ENCODE measurements at regions not wholly inside any gene's neighbourhood (a gene's known extent, or its start where the extent isn't known, plus 50 kb on each side); places are given as distances from the start of the nearest gene placed in this dataset.
"Not testable (repeated sequence)": the region's sequence is repeated elsewhere in the genome, so short reads cannot be mapped to it uniquely, and the experiment has no call there.

- no peak overlapping the region for H3K27ac Mint-ChIP-seq
- no peaks in the 10 kb centered on the region for H3K4me1 Mint-ChIP-seq
- H3K9me3 Mint-ChIP-seq, result peaks cover 0 to 6% (median under 1%) of the 10 kb centered on the region in 6 donors
- no peaks in the 10 kb centered on the region for H3K36me3 Mint-ChIP-seq
- no peak overlapping the region for H3K4me3 Mint-ChIP-seq
- no peak for DNase-seq
- no peaks in the 10 kb centered on the region for H3K27me3 Mint-ChIP-seq (ENCODE audit: low read depth in 3 of 3)
Observed at GRCh38 chr12:73629171-73629570, 908.5 kb upstream of the ATXN7L3B start.

- Mint-ChIP-seq H3K9me3 (peaks cover 0 to 6% (median 2%) of the 10 kb centered on the region in 6 donors), H3K4me1 (no peaks in the 10 kb centered on the region), H3K27ac (no peak overlapping the region), H3K36me3 (no peaks in the 10 kb centered on the region), H3K4me3 (no peak overlapping the region), H3K27me3 (ENCODE audit: low read depth in 3 of 3) (no peaks in the 10 kb centered on the region)
- no peak for DNase-seq
Observed at GRCh38 chr12:73629893-73630831, 907.5 kb upstream of the ATXN7L3B start.

DNA sequence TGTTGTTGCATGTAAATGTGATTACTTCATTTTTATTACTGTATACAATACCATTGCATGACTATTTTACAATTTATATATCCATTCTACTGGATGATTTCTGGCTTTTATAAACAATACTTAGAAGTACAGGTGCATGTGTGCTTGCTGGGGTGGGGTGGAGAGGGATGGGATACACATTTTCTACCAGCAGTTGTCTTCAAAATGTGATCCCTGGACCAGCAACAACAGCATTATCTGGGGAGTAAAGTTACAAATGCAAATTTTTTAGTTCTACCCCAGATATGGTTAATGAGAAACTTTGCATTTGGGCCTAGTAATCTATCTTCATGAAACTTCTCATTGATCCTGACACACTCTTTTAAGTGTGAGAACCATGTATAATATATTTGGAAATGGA, 905.4 kb upstream of the ATXN7L3B start:
- Mint-ChIP-seq H3K4me1 (no peaks in the 10 kb centered on the region), H3K36me3 (no peaks in the 10 kb centered on the region), H3K4me3 (no peak overlapping the region), H3K9me3 (peaks cover 0 to 16% (median 8%) of the 10 kb centered on the region in 6 donors), H3K27me3 (ENCODE audit: low read depth in 3 of 3) (no peaks in the 10 kb centered on the region), H3K27ac (no peak overlapping the region)
- no peak for DNase-seq

GRCh38 chr12:73632661-73633060, 905.0 kb upstream of the ATXN7L3B start:
- Mint-ChIP-seq H3K27ac (no peak overlapping the region), H3K36me3 (no peaks in the 10 kb centered on the region), H3K4me1 (no peaks in the 10 kb centered on the region), H3K27me3 (ENCODE audit: low read depth in 3 of 3) (no peaks in the 10 kb centered on the region), H3K4me3 (no peak overlapping the region), H3K9me3 (peaks cover 3 to 16% (median 9%) of the 10 kb centered on the region in 6 donors)
- DNase-seq, result no peak

GRCh38 chr12:73639397-73639796, 898.2 kb upstream of the ATXN7L3B start:
- not testable (repeated sequence) for H3K27me3 Mint-ChIP-seq (ENCODE audit: low read depth in 3 of 3); H3K4me1 Mint-ChIP-seq; DNase-seq; H3K27ac Mint-ChIP-seq; H3K4me3 Mint-ChIP-seq; H3K36me3 Mint-ChIP-seq
- H3K9me3 Mint-ChIP-seq, result peaks cover 7 to 27% (median 21%) of the 10 kb centered on the region in 6 donors

DNA sequence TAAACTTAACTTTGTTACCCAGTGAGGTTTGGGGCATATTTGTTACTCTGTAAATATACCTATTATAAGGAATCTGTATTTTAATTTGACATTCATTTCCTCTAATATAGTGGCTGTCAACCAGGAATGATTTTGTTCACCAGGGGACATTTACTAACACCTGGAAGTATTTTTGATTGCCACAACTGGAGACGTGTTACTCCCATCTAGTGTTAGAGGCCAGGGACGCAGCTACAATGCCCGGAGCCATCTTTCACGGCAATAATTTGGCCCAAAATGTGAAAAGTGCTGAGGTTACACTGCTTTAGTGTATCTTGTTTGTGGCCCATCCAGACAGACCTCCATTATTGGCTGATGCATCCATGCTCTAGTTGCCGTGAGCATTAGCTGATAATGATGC, 881.3 kb upstream of the ATXN7L3B start:
- Mint-ChIP-seq H3K9me3 (peaks cover 4 to 31% (median 11%) of the 10 kb centered on the region in 6 donors), H3K4me1 (no peaks in the 10 kb centered on the region)

GRCh38 chr12:73659802-73660201, 877.8 kb upstream of the ATXN7L3B start:
- Mint-ChIP-seq H3K27me3 (ENCODE audit: low read depth in 3 of 3) (peaks cover 0 to 2% (median 2%) of the 10 kb centered on the region in 3 donors), H3K9me3 (peaks cover 5 to 18% (median 10%) of the 10 kb centered on the region in 6 donors), H3K36me3 (no peaks in the 10 kb centered on the region), H3K4me3 (no peak overlapping the region), H3K4me1 (no peaks in the 10 kb centered on the region), H3K27ac (no peak overlapping the region)
- DNase-seq, result no peak

More for the DNA sequence above, 881.3 kb upstream of the ATXN7L3B start:
- Mint-ChIP-seq H3K4me3 (no peak overlapping the region), H3K27ac (no peak overlapping the region), H3K36me3 (no peaks in the 10 kb centered on the region), H3K27me3 (ENCODE audit: low read depth in 3 of 3) (peaks cover 0 to 2% (median 2%) of the 10 kb centered on the region in 3 donors)
- DNase-seq, result no peak

DNA sequence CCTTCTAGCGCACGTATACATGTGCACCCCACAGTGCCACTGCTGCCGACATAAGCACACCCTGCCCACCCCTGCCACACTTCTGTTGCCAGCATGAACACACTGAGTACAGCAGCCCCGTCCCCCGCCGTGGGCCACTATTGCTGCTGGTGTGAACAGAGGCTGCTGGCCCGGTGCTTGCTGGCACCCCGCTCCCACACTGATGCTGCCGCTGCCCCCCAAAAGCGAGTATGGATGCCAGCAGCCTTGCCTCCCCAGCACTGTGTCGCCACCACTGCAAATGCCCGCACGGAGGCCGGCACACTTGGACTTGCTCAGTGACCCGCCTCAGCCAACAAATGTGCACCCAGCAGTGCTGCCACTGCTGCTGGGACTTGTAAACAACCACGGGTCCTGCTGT, 872.4 kb upstream of the ATXN7L3B start:
- H3K4me1 Mint-ChIP-seq, result no peaks in the 10 kb centered on the region
- H3K27ac Mint-ChIP-seq, result no peak overlapping the region
- no peak overlapping the region for H3K4me3 Mint-ChIP-seq
- no peaks in the 10 kb centered on the region for H3K36me3 Mint-ChIP-seq
- peaks cover 10 to 26% (median 19%) of the 10 kb centered on the region in 6 donors for H3K9me3 Mint-ChIP-seq
- no peaks in the 10 kb centered on the region for H3K27me3 Mint-ChIP-seq (ENCODE audit: low read depth in 3 of 3)
- no peak for DNase-seq

DNA sequence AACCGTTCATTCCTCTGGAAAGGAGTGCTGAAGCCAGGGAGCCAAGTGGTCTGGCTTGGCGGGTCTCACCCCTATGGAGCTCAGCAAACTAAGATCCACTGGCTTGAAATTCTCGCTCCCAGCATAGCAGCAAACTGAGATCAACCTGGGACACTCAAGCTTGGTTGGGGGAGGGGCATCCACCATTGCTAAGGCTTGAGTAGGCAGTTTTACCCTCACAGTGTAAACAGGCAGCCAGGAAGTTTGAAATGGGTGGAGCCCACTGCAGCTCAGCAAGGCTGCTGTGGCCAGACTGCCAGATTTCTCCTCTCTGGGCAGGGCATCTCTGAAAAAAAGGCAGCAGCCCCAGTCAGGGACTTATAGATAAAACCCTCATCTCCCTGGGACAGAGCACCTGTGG, 866.1 kb upstream of the ATXN7L3B start:
- not testable (repeated sequence) for H3K27me3 Mint-ChIP-seq (ENCODE audit: low read depth in 3 of 3); H3K36me3 Mint-ChIP-seq; H3K4me3 Mint-ChIP-seq; DNase-seq; H3K27ac Mint-ChIP-seq; H3K4me1 Mint-ChIP-seq
- H3K9me3 Mint-ChIP-seq, result peaks cover 12 to 45% (median 27%) of the 10 kb centered on the region in 6 donors

GRCh38 chr12:73677520-73678291, 859.9 kb upstream of the ATXN7L3B start:
- no peaks in the 10 kb centered on the region for H3K4me1 Mint-ChIP-seq
- H3K4me3 Mint-ChIP-seq, result no peak overlapping the region
- no peaks in the 10 kb centered on the region for H3K36me3 Mint-ChIP-seq
- DNase-seq, result no peak
- no peak overlapping the region for H3K27ac Mint-ChIP-seq
- H3K27me3 Mint-ChIP-seq (ENCODE audit: low read depth in 3 of 3), result peaks cover 0 to 2% (median 0%) of the 10 kb centered on the region in 3 donors
- H3K9me3 Mint-ChIP-seq, result peaks cover 6 to 28% (median 17%) of the 10 kb centered on the region in 6 donors

- Mint-ChIP-seq H3K9me3 (peaks cover 6 to 26% (median 14%) of the 10 kb centered on the region in 6 donors), H3K27me3 (ENCODE audit: low read depth in 3 of 3) (peaks cover 0 to 2% (median 0%) of the 10 kb centered on the region in 3 donors), H3K27ac (no peak overlapping the region), H3K36me3 (no peaks in the 10 kb centered on the region), H3K4me3 (no peak overlapping the region), H3K4me1 (no peaks in the 10 kb centered on the region)
- DNase-seq, result no peak
Observed at GRCh38 chr12:73678335-73678734, 859.3 kb upstream of the ATXN7L3B start.

GRCh38 chr12:73699318-73699717, 838.3 kb upstream of the ATXN7L3B start:
- Mint-ChIP-seq H3K27me3 (ENCODE audit: low read depth in 3 of 3) (peaks cover 0 to 1% (median 0%) of the 10 kb centered on the region in 3 donors), H3K36me3 (no peaks in the 10 kb centered on the region), H3K27ac (no peak overlapping the region), H3K4me3 (no peak overlapping the region), H3K4me1 (no peaks in the 10 kb centered on the region), H3K9me3 (peaks cover 10 to 24% (median 19%) of the 10 kb centered on the region in 6 donors)
- DNase-seq, result no peak

DNA sequence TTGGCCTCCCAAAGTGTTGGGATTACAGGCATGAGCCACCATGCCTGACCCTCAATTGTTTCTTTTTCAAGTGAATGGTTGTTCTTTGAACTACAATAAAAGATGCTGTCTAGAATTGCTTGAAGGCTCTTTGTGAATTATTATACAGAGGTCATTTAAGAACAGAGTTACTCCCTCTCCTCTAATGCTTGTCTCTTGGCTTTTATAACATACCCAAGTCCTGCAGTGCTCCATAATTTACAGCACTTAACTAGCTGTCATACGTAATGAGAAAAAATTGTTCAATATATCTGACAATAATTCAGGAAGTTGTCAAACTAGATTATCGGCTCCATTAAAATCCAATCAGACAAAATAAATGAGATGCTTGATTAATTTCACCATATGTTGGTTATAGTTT, 823.0 kb upstream of the ATXN7L3B start:
- no peak for DNase-seq
- Mint-ChIP-seq H3K4me3 (no peak overlapping the region), H3K27me3 (ENCODE audit: low read depth in 3 of 3) (peaks cover 0 to 5% (median 1%) of the 10 kb centered on the region in 3 donors)

DNA sequence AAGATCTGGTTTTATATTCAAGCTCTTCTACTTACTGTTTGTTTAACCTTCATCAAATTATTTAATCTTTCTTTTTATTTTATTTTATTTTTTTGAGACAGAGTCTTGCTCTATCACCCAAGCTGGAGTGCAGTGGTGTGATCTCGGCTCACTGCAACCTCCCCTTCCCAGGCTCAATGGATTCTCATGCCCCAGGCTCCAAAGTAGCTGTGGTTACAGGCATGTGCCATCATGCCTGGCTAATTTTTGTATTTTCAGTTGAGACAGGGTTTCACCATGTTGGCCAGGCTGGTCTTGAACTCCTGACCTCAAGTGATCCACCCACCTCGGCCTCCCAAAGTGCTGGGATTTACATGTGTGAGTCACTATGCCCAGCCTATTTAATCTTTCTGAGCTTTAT, 821.5 kb upstream of the ATXN7L3B start:
- not testable (repeated sequence) for H3K36me3 Mint-ChIP-seq; H3K4me3 Mint-ChIP-seq; H3K27me3 Mint-ChIP-seq (ENCODE audit: low read depth in 3 of 3); H3K27ac Mint-ChIP-seq; H3K4me1 Mint-ChIP-seq; DNase-seq
- peaks cover 0 to 15% (median 5%) of the 10 kb centered on the region in 6 donors for H3K9me3 Mint-ChIP-seq

More for the DNA sequence above, 823.0 kb upstream of the ATXN7L3B start:
- Mint-ChIP-seq H3K36me3 (no peaks in the 10 kb centered on the region), H3K9me3 (peaks cover 0 to 11% (median 5%) of the 10 kb centered on the region in 6 donors), H3K27ac (no peak overlapping the region), H3K4me1 (no peaks in the 10 kb centered on the region)
